MM.1S (cell line): ENCODE measurements at regions not wholly inside any gene's neighbourhood (a gene's known extent, or its start where the extent isn't known, plus 50 kb on each side); places are given as distances from the start of the nearest gene placed in this dataset.

Experiments
- EZH2 ChIP-seq: fragments of 300-600 bp; sonication (generic); optimal IDR thresholded peaks from 2 replicates; pipeline ENCODE3; 2017; ENCODE audit warnings: low read depth, mild to moderate bottlenecking, antibody characterized with exemption, low read length, mixed read lengths
- EZH2phosphoT487 ChIP-seq: fragments of 300-600 bp; sonication (generic); IDR thresholded peaks from 2 replicates; pipeline ENCODE4 v1.6.1; 2018; ENCODE audit warnings: antibody characterized with exemption, low read length
- TF ChIP-seq, protein P1 (sequence below): fragments of 300-600 bp; sonication (generic); IDR thresholded peaks from 2 replicates; pipeline ENCODE4 v1.5.1; 2016; ENCODE audit warnings: antibody characterized with exemption, low read length, mixed read lengths

- TF ChIP-seq, protein P1, sequence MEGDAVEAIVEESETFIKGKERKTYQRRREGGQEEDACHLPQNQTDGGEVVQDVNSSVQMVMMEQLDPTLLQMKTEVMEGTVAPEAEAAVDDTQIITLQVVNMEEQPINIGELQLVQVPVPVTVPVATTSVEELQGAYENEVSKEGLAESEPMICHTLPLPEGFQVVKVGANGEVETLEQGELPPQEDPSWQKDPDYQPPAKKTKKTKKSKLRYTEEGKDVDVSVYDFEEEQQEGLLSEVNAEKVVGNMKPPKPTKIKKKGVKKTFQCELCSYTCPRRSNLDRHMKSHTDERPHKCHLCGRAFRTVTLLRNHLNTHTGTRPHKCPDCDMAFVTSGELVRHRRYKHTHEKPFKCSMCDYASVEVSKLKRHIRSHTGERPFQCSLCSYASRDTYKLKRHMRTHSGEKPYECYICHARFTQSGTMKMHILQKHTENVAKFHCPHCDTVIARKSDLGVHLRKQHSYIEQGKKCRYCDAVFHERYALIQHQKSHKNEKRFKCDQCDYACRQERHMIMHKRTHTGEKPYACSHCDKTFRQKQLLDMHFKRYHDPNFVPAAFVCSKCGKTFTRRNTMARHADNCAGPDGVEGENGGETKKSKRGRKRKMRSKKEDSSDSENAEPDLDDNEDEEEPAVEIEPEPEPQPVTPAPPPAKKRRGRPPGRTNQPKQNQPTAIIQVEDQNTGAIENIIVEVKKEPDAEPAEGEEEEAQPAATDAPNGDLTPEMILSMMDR = no peak
- TF ChIP-seq EZH2 = no peak
- TF ChIP-seq EZH2phosphoT487 = no peak
Observed at GRCh38 chr12:107308310-107308709, 215.0 kb upstream of the CRY1 start.
